ENCODE measurements at regions not wholly inside any gene's neighbourhood (a gene's known extent, or its start where the extent isn't known, plus 50 kb on each side); places are given as distances from the start of the nearest gene placed in this dataset.

- H3K9me3 ChIP-seq (ENCODE audit: low read length), result no peaks in the 10 kb centered on the region
- H3F3A ChIP-seq (ENCODE audit: insufficient read depth, low read length, poor library complexity, severe bottlenecking), result no peaks in the 10 kb centered on the region
- no peaks in the 10 kb centered on the region for H3K27me3 ChIP-seq (ENCODE audit: insufficient read depth, low read depth, low read length)
- H3K9me2 ChIP-seq (ENCODE audit: insufficient read depth, low read length), result no peaks in the 10 kb centered on the region
- H3K4me2 ChIP-seq (ENCODE audit: low read length), result no peak overlapping the region
- H3K79me2 ChIP-seq (replicated peaks; ENCODE audit: insufficient read depth, low read length), result no peaks in the 10 kb centered on the region
- H3K4me3 ChIP-seq (ENCODE audit: low read length), result no peak overlapping the region
- no peak overlapping the region for H2AFZ ChIP-seq (ENCODE audit: low read depth, low read length)
- TF ChIP-seq RAD21 (conservative IDR thresholded peaks at IDR 0.05) (no peak), REST (IDR thresholded peaks at IDR 0.05; ENCODE audit: borderline replicate concordance) (no peak), CTCF (IDR thresholded peaks at IDR 0.05; ENCODE audit: poor library complexity, severe bottlenecking) (no peak), POLR2AphosphoS5 (IDR thresholded peaks at IDR 0.05) (no peak), MXI1 (conservative IDR thresholded peaks at IDR 0.05; ENCODE audit: poor library complexity, severe bottlenecking) (no peak)
- H3K9ac ChIP-seq (ENCODE audit: low read length), result no peak overlapping the region
- H4K20me1 ChIP-seq (ENCODE audit: insufficient read depth), result no peaks in the 10 kb centered on the region
- no peaks in the 10 kb centered on the region for H3K36me3 ChIP-seq (ENCODE audit: insufficient read depth, low read length)
- no peak overlapping the region for H3K27ac ChIP-seq (ENCODE audit: low read length)
These were observed 126.7 kb downstream of the VCY1B start for GRCh38 chrY:14182776-14183175.

GRCh38 chrY:14222014-14222413, 166.0 kb downstream of the VCY1B start:
- no peak overlapping the region for H3K4me2 ChIP-seq (ENCODE audit: low read length)
- no peaks in the 10 kb centered on the region for H3K27me3 ChIP-seq (ENCODE audit: insufficient read depth, low read depth, low read length)
- no peak overlapping the region for H3K4me3 ChIP-seq (ENCODE audit: low read length)
- H2AFZ ChIP-seq (ENCODE audit: low read depth, low read length), result no peak overlapping the region
- H3K9me3 ChIP-seq (ENCODE audit: low read length), result no peaks in the 10 kb centered on the region
- H3F3A ChIP-seq (ENCODE audit: insufficient read depth, low read length, poor library complexity, severe bottlenecking), result no peaks in the 10 kb centered on the region
- no peaks in the 10 kb centered on the region for H3K36me3 ChIP-seq (ENCODE audit: insufficient read depth, low read length)
- no peaks in the 10 kb centered on the region for H3K9me2 ChIP-seq (ENCODE audit: insufficient read depth, low read length)
- no peaks in the 10 kb centered on the region for H4K20me1 ChIP-seq (ENCODE audit: insufficient read depth)
- no peak overlapping the region for H3K27ac ChIP-seq (ENCODE audit: low read length)
- TF ChIP-seq REST (IDR thresholded peaks at IDR 0.05; ENCODE audit: borderline replicate concordance) (no peak), RAD21 (conservative IDR thresholded peaks at IDR 0.05) (no peak), EP300 (conservative IDR thresholded peaks at IDR 0.05; ENCODE audit: poor library complexity, severe bottlenecking) (no peak), SMC3 (conservative IDR thresholded peaks at IDR 0.05; ENCODE audit: poor library complexity) (no peak), EZH2 (IDR thresholded peaks at IDR 0.05; ENCODE audit: borderline replicate concordance, insufficient read depth, low read length, poor library complexity, severe bottlenecking) (no peak), CTCF (IDR thresholded peaks at IDR 0.05; ENCODE audit: poor library complexity, severe bottlenecking) (no peak), POLR2AphosphoS5 (IDR thresholded peaks at IDR 0.05) (no peak), TAF1 (IDR thresholded peaks at IDR 0.05; ENCODE audit: low read depth) (no peak), MXI1 (conservative IDR thresholded peaks at IDR 0.05; ENCODE audit: poor library complexity, severe bottlenecking) (no peak)
- H3K79me2 ChIP-seq (replicated peaks; ENCODE audit: insufficient read depth, low read length), result no peaks in the 10 kb centered on the region
- no peak overlapping the region for H3K9ac ChIP-seq (ENCODE audit: low read length)

Measured in neural cell (in vitro differentiated cells).